COLO668 (cell line): ENCODE measurements at regions not wholly inside any gene's neighbourhood (a gene's known extent, or its start where the extent isn't known, plus 50 kb on each side); places are given as distances from the start of the nearest gene placed in this dataset.

ENCODE experiments used
- DNase-seq: peaks from one replicate; lab custom pipeline; 2025; ENCODE audit not compliant: unreplicated experiment; lab: John Stamatoyannopoulos, UW

DNA sequence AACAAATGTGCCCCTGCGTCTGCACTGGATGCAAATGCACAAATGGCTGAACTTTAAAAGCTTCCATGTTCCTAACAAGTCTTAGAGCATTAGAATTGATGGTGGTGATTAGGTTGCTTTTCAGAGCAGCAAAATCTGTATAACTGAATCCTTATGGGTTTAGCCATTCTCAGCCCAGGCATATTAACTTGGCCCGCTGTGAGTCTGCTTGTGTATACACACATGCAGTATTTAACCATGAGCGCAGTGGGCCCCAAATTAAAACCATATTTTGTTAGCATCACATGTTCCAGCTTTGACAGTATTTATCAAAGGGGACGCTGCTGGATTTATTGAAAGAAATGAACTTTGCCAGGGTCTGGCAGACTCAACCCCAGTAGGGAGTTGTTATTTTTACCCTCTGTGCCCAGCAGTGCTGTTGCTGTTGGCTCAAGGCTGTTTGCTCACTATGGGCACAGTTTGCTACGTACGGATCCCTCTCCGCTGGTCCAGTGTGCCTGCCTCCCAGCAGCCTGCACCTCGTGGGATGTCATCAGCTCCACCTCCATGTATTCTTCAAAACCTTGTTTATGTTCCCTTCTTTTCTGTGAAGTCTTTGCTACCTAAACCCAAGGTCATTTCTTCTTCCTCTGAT lies 144.7 kb downstream of the QRSL1 start:
- DNase-seq: no peak

DNA sequence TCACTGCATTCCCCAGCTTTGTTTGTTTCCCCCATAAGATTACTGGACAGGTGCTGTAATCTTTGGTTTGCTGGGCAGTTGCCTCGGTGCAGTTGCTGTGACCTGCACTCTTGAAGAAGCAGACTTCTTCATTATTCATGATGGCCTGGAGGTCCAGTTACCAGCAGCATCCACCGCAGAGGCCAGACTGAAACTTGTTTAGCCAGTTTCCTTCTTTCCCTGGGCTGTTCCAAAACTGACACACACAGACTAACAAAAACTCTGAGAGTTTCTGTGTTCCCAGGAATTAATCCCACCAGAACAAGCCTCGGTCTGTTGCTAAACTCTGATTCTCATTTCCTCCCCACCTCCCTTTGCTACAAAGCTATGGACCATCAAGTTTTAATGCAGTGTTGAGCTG lies 144.1 kb downstream of the QRSL1 start:
- DNase-seq: peak; percentile 19

DNA sequence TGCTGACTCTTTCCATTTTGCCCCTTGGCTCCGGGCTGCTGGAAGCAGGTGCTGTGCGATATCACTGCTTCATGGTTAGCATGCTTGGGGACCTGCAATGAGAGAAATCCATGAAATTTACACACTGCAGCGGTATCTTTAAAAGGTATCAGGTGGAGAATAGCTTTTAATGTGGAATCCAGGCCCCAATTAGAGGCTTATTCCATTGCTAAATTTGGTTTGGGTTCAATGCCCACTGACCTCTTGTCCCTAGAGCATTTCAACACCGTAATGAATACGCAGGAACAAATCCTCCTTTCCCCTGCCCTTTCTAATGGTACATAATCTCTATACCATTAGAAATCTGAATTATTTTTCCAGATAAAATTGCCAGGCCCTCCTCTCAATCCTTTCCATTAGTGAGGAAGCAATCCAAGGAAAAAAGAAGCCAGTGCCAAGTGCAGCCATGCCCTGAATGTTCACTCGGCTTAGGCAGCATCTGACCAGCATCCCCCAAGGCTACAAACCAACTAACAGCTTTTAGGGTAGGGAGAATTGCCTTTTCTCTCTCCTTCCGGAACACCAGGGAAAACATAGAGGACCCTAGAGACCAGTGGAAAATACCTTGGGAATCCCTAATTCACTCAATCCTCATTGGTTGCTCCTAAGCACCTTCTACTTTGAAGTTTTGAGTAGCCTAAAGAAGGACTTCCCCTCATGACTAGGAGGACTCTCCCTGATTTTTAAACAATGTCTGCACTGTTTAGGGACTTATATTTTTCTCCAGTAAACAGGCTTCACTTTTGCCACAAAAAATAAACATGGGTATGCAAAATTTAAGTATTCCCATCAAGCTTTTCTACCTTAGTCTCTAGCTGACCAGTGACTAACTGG lies 143.1 kb downstream of the QRSL1 start:
- DNase-seq: no peak

DNA sequence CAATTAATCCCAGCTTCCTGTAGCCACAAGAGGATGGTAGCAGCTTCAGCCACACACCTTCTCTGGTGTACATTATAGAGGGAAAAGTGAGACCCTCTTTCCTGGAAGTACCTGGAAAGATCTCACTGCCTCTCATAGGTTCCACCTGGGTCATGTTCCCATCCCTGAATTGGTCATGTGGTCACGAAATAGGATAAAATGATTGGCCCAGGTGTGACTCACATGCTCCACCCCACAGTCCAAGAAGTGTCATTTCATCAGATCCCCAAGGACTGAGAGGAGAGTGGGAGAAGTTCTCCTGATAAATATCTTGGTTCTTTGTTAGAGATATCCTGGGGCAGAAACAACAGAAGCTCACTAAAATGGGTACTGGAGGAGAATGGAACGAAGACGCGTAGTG lies 142.4 kb downstream of the QRSL1 start:
- no peak for DNase-seq

DNA sequence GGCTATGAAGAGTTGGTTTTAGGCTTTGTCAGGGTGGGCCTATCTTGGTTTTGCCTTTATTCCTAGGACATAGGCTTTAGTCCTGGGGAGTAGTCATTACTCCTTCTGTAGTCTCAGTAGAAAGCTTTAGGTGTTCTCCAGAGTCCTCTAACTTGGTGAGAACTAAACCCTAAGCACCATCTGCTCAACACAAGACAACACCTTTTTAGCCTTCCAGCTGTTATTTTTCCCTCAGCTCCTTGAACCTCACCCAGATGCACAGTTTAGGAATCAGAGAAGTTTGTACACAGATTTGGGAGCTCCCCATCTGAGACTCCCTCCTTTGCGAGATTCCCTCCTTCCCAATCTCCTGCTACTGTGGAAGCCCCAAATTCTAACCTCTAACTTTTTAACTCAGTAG lies 141.3 kb downstream of the QRSL1 start:
- no peak for DNase-seq

DNA sequence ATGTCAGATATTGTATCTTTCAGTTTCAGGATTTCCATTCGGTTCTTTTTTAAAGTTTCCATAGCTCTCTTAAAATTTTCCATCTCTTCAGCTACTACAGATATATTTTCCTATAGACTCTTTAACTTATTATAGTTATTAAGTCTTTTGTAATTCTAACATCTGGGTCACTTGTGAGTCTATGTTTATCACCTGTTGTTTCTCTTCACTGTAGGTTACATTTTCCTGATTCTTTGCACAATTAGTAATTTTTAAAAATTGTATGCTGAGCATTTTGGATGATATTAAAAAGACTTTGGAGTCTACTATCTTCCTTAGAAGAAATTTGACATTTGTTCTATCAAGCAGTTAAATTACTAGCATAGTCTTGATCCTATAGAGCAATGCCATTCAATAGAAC lies 140.7 kb downstream of the QRSL1 start:
- no peak for DNase-seq

DNA sequence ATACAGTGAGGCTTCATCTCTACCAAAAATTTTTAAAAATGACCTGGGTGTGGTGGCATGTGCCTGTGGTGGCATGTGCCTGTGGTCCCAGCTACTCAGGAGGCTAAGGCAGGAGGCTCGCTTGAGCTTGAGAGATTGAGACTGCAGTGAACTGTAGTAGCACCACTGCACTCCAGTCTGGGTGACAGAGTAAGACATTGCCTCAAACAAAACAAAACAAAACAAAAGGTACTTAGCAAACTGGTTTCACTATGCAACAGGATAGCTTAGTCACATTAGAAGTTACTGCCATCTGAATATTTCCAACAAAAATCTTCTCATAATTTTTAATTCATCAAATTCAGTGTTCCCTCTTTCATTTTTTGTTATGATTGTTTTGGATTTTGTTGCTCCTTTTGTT lies 137.9 kb downstream of the QRSL1 start:
- no peak for DNase-seq

DNA sequence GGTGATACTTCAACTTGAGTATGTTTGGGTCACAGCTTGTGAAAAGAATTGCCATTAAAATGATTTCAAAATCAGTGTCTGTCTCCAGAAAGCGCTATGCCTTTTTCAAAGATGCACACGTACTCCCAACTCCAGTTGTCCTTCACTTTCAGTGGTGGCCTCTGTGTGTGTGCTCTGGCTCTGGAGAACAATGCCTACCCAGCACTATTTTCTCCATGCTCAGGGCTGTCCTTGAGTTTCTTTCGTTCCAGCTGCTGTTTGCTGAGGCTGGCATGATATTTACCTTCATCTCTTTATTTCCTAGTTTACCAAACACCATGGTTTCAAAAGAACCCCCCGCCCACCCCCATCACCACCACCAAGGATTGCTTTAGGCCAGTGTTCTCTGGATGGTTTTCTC lies 136.8 kb downstream of the QRSL1 start:
- no peak for DNase-seq

DNA sequence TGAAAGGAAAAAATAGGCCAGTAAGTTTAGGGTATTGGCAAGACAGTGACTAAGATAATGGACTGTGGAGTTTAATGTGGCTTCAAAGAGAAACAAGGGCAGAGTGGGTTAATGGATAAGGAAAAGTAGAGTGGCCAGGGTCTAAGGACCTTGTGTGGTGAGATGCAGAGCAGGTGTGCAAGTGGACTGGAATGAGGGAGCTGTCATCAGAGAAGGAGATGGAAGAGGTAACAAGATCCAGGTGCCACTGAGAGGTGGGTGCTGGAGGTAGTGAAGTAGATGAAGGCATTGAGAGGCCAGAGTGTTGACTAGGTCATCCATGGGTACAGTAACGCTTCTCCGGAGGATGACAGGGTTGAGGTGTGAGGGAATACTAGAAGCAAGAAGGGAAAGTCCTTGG lies 136.1 kb downstream of the QRSL1 start:
- no peak for DNase-seq

DNA sequence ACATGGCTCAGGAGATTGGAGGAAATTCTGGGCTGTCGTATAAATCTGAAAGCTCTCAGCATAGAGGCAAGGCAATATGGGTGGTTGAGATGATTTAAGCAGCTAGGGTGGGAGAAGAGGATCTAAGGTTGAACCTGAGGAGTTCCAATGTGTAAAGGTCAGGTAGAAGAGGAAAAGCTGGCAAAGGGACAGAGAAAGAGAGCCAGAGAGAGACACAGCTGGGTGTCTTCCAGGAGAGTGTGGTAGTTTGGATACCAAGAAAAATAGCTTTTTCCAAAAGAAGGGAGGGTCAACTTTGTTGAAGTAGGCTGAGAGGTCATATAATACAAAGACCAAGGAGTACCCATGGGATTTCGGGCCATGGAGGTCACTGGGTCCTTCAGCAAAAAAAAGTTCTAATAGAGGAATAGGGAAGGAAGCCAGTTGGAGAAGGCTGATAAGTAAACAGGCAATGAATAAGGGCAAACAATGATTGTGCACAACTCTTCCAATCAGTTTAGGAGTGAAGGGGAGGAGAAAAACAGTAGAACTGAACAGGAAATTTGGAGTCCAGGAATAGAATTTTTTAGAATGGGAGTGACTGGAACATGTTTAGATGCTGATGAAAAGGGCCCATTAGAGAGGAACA lies 135.1 kb downstream of the QRSL1 start:
- DNase-seq: no peak

DNA sequence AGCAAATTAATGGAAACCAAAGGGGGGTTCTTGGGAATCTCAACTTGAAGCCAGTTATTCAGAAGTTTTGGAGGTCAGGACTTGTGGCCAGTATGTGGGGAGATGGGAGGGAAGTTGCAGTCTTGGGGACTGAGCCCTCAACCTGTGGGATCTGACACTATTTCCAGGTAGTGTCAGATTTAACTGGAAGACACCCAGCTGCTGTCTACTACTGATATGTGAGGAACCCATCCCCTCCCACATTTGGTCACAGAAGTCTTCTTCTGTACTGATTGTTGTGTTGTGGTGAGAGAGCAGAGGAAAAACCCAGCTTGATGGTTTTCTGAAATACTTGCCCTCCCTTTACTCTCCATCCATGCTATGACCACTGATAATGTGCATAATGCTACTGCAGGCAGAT lies 134.0 kb downstream of the QRSL1 start:
- DNase-seq: no peak

DNA sequence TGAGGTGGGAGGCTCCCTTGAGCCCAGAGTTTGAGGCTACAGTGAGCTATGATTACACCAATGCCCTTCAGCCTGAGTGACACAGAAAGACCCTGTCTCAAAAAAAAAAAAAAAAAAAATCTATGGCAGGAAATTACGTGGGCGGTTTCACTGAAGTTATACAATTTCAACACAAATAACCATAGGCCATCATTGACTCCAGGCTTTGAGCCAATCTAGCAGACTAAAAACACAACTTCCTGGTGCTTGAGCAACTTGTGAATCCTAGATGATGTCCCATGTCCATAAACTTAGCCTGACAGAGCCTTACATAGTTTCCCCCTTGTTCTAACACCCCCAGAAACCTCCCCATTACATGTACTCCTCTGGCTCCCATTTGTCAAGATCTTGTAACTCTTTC lies 131.8 kb downstream of the QRSL1 start:
- DNase-seq: no peak

DNA sequence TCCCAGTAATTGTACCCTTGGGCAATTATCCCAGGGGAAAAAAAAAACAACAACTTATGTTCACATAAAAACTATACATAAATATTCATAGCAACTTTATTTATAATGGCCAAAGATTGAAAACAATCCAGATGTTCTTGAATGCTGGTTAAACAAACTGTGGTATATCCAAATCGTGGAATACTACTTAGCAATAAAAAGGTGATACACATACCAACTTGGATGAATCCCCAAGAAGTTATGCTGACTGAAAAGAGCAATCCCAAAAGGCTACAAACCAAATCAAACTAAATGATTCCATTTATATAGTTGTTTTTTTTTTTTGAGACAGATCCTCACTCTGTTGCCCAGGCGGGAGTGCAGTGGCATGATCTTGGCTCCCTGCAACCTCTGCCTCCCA lies 129.7 kb downstream of the QRSL1 start:
- no peak for DNase-seq

DNA sequence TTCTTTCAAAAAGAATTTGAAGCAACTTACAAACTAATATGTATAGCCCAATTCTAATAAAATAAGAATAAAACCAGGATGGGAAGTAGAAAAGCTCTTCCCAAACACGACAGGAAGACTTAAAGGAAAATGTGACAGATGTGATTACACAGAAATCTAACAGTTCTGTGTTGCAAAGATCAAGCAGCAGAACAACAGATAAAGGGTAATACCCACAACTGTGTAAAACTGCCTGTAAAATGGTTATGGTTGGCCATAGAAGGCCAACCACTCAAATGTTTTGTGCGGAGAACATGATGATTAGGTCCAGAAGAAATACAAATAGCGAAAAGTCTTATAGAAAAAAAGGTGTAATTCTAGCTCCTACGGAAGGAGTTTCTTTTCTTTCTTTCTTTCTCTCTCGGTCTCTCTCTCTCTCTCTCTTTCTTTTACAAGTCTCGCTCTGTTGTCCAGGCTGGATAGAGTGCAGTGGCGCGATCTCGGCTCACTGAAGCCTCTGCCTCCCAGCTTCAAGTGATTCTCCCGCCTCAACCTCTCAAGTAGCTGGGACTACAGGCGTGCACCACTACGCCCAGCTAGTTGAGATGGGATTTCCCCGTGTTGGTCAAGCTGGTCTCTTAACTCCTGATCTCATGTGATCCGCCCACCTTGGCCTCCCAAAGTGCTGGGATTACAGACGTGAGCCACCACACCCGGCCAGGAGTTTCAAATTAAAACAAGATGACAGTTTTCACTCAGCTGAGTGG lies 128.5 kb downstream of the QRSL1 start:
- DNase-seq: no peak

DNA sequence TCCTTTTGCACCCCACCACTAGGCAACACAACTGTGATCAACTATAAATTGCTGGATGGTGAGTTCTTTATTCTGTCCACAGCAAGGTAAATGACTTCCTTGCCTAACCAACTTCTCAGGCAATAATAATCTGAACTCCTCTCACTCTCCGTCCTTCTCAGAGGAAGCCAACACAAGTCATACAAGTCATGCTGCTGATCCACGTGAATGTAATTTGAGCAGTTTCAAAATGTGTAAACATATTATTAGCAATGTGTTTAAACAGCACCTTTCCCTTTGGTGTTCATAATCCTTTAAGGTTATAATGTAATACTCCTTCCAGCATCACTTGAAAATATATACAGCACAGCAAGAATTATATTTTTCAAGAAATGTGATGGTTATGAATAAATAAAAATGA lies 127.9 kb downstream of the QRSL1 start:
- DNase-seq: peak; percentile 6

DNA sequence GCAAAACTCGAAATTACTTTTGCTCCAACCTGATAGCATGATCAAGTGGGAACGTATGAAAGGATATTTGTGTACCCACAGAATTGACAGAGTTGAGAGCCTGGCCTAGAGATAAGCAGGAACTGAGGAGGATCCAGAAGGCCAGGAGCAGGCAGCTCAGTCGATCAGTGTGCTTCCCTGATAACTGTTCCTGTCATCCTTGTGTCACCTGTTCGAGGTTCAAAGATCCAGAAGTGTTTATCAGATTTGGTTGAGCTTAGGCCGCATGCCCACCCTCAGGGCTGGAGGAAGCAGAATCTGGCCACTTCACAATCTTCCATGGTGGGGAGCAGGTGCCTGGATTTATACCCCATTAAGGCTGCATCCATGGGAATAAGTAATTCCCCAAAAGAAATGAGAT lies 124.8 kb downstream of the QRSL1 start:
- no peak for DNase-seq

DNA sequence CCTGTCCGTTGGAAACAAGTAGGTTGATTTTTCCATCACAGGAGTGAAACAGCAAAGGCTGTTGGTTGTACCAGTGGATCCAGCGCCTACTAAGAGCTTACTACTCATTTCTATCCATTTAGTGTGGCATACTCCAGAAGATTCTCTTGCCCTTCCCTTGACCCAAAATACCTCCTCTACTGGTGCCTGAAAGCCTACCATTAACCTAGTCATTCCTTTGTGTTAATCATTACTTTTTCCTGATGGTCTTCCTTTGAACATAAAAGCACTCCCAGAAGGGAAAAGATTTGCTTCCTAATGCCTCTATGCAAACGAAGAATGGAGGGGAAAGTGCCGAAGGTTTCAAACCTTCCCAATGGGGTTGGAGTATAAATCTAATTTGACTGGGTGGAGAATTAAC lies 123.3 kb downstream of the QRSL1 start:
- no peak for DNase-seq

DNA sequence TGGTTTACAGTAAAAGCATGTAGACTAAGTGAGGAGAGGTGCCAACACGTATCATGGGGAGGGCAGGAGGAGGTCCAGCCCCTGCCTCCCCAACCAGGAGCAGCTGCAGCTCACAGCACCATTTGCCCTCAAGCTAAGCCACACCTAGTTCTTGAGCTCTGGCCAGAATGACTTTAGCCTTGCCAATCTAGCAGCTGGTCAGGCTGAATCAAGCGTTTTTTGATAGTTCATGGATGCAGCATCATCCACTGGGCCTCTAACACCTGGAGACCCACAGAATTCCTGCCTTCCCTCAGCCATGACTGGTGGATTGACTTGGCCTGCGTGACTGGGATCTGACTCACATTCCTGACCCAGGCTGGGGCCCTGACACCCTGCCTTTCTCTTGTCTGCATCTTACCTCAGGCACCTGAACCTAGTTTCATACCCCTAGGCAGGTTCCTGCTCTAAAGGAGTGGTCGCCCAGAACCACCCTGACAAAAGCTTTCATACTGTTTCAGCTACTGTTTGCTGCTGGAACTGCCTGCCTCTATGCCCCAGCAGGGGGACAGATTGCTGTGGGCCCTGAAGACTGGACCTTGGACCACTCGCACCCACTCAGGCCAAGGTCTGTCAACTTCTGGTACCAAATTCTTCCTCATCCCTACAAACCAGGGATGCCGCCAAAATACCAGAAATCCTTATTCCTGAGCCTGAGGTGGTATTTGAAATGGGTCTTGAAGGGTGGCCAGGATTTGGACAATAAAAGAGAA lies 122.3 kb downstream of the QRSL1 start:
- peak; percentile 43 for DNase-seq

DNA sequence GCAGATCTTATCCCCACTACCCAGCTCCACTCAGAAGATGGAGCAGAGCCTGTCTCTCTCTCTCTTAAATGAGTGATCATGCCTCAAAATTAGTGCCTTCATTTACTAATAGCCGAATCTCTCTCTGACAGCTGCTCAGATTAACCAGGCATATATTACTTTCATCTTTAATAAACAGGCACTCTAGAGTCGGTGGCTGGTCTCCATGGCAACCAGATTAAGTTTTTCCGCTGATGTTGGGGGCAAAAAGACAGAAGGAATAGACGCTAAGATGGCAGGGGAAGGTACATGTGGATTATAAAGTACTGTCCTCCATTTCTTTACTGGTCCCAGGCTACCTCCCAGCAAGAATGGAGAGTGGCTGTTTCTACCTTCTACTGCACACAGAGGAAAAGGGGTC lies 121.6 kb downstream of the QRSL1 start:
- no peak for DNase-seq

DNA sequence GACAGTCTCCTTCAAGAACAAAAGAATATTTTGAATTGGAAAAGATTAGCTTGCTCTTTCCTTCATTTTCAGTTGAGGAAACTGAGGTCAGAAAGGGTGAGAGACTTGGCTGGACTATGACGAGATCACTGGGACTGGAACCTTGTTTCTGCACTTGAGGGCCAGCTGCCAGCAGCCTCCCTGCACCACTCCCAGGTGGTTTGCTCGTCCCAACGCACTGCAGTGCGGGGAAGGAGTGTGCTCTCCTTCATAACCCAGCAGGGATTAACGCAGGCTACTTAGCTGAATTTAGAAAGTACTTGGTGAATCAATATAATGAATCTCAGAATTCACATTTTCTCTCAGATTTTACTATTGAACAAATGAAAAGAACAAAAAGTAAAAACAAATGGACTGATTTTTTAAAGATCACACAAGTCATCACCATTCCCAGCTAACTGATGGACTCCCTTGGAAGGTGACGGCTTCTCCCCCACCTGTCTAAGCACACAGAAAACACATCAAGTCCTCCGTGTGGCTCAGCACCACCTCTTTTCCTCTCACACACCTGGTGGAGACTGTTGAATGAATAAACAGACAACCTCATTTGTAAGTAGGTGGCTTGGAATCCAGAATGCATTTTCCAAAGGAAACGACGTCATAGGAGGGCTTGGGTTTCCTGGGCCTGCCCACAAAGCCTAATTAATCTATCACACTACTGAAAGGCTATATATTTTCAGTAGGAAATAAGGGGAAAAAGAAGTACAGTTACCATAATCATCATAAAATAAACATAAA lies 121.0 kb downstream of the QRSL1 start:
- DNase-seq: peak; percentile 69
